NCI-H1417 treated with DMSO at 0.1 percent for 48 hours (cell line): ENCODE measurements at regions not wholly inside any gene's neighbourhood (a gene's known extent, or its start where the extent isn't known, plus 50 kb on each side); places are given as distances from the start of the nearest gene placed in this dataset.

Experiments used
- DNase-seq: peaks from one replicate; lab custom pipeline; 2025; lab: John Stamatoyannopoulos, UW

DNA sequence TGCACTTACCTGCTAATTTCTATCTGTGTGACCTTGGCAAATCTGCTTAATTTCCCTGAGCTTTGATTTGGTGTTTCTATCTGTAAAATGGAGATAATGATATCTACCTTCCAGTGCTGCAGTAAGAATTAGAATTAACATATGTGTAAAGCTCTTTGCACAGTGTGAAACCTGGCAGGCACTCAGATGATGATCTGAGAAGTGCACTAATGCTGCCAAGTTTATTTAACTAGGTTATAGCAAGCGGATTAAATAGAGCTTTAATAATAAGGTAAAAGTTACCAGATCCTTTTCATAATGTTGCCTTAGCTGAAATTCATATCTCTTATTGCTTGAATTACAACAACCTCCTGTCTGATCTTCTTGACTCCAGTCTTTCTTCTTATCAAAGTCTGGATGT, 315.3 kb upstream of the CD180 start:
- no peak for DNase-seq

DNA sequence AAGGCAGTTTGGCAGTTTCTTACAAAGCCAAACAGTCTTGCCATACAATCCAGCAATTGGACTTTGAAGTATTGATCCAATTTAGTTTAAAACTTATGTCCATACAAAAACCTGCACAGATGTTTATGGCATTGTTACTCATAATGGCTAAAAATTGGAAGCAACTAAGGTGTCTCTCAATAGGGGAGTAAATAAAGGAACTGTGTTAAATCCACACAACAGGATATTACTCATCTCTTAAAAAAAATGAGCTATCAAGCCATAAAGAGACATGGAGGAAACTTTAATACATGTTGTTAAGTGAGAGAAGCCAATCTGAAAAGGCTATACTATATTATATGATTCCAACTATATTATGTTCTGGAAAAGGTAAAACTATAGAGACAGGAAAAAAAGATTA, 313.6 kb upstream of the CD180 start:
- DNase-seq: no peak

DNA sequence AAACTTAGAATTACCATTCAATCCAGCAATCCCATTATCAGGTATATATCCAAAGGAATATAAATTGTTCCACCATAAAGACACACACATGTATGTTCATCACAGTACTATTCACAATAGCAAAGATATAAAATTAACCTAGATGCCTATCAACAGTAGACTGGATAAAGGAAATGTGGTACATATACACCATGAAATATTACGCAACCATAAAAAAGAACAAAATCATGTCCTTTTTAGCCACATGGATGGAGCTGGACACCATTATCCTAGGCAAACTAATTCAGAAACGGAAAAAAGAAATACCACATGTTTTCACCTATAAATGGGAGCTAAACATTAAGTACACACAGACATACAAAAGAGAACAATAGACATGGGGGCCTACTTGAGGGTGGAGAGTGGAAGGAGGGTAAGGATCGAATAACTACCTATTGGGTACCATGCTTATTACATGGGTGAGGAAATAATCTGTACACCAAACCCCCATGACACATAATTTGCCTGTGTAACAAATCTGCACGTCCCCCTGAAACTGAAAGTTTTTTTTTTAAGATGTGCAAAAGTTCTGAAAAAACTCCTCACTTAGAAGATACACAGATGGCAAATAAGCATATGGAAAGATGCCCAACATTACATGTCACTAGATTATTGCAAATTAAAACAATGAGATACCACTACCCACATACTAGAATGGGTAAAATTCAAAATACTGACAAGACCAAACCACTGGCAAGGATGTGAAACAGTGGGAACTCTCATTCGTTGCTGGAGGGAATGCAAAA, 313.0 kb upstream of the CD180 start:
- no peak for DNase-seq

DNA sequence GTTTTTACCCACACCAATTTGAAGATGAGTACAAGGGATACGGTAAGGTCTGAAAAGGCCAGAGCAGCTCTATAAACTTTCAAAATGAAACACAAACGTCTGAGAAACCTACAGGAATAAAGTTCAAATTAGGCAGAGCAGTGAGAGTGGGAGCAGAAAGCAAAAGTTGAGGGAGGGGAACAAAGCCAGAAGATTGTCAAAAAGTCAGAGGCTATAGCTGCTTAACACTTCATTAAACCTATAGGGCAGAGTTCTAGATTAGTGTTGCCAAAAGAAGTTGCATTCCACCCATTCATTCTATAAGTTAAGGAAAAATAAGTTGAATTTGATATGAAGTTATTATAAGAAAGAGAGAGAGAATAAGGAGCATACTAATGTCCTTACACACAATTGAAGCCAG, 309.6 kb upstream of the CD180 start:
- no peak for DNase-seq

DNA sequence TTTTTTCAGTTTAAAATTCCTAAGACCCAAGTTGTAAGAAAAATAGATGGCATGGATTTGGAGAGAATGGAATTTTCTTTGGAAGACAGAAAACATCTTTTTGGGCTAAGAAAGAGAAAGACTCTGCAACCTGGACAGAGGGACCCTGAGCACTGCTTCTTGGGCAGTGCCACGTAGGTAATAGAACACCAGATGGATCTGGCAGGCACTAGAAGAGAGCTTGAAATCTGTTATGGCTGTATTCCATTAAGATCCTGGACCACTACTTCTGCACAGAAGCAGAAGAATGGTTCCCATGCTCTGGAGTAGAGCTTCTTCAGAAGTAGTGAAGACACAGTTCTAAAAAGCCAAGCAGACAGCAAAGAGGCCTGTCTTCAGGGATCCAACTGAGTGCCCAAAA, 306.4 kb upstream of the CD180 start:
- no peak for DNase-seq

DNA sequence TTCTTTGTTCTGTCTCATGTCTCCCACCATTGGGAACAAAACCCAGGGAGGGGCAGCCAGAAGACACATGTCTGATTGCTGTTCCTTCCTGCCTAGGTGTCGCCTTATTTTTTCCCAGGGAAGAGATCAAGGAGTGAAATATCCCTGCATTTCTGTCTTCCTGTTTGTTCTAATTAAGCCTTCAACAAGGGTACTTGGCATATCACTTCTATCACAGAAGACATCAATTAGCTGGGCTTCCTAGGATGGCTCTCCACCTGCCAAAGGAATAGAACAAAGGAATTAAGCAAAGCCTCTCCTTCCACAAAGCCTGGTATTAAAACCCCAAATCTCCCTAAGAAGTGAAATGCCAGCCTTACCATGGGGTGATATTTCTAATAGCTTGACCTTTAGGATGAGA, 299.5 kb upstream of the CD180 start:
- no peak for DNase-seq

DNA sequence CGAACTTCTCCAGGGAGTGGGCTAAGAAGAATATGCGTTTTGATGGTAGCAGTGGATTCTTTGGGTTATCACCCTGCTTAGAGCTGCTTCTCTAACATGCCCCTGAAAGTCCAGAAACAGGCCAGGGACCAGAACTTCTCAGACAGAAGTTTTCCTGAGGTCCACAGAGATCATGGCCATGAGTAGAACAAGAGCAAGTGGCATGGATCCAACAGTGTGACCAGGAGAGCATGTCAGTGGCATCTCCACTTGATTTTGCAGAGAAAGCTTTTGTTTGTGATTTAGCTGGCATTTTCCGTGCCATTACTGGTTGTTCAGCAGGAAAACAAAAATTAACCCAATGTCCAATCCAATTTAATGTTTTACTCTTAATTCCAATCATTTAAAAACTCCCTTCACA, 298.5 kb upstream of the CD180 start:
- no peak for DNase-seq

DNA sequence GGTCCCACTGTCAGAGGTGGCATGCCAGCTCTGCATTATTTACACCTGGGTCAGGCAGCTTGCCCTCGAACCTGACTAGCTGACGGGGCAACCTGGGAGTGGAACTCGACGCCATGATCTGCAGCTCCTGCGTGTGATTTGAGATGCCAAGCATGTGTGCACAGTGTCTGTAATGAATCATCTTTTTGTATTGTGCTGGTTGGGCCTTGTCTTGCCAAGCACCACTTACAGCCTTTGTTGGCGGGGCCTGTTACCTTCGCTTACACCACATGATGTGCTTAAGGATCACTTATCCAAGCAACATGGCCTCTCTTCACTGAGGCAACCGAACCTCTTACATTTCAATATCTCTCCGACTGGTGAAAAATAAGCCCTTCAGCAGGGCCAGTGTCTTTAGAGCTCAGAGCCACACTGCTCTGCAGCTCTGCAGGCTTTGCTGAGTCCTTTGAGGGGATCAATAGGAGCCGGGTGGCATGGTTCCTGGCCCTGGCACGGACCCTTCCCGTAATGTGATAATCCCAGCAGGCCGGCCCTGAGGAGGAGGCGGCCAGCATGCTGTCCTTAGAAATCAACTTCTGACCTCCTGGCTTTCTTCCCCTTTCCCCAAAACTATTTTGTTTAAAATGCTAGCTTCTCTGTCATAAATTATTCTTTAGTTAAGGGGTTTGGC, 297.7 kb upstream of the CD180 start:
- no peak for DNase-seq

DNA sequence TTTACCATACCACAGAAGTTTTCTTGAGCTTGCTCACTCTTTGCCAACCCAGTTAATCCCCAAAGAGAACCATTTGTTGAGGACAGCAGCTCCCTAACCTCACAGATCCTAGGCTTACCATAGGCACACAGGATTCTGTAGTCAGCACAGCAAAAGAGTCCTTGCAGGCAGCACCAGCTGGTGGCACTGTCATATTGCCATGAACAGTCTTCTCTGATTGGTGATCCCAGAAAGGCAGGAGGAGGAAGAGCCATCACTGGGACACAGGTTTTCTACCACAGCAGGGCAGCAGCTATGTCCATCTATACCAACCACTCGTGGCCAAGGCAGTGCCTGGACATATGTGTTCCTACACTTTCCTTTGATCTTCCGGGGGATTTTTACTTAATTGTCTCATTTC, 297.1 kb upstream of the CD180 start:
- DNase-seq: no peak

DNA sequence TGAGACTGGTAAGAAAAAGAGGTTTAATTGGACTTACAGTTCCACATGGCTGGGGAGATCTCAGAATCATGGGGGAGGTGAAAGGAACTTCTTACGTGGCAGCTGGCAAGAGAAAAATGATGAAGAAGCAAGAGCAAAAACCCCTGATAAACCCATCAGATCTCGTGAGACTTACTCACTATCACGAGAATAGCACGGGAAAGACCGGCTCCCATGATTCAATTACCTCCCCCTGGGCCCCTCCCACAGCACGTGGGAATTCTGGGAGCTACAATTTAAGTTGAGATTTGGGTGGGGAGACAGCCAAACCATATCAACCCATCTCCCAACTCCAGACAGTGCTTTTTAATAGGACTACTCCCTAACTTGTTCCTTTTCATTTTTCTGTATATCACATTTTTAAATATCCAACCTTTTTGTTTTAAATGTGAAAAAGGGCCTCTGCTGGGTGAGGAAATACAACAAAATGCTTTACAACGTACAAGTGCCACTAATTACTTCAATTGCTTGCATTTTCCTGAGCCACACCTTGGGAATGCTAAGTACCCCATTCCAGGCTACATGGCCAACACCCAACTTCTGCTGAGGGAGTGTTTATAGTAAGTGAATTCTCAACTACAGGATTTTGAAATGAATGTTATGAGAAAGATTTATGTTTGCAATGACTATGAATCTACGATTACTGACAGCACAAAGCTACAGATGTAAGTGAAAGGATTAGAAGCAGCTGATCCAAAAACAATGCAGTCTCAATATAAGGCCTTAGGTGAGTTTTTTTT, 294.1 kb upstream of the CD180 start:
- DNase-seq: no peak

DNA sequence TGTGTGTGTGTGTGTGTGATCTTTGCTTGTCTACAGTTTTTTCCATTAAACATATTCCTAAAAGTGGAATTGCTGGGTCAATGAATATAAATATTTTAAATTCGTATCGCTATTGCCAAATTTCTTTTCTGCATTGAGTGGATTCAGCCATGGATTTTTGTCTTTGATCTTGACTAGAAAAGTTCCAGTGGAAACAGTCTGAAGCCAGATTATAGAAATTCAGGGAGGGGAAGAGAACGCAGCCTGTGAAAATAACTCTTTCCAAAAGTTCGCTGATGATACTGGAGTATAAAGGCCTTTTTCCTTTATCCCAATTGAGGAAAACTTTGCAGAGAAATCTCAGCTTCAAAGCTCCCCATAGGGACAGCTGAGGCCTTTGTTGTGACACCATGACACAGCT, 292.3 kb upstream of the CD180 start:
- no peak for DNase-seq

DNA sequence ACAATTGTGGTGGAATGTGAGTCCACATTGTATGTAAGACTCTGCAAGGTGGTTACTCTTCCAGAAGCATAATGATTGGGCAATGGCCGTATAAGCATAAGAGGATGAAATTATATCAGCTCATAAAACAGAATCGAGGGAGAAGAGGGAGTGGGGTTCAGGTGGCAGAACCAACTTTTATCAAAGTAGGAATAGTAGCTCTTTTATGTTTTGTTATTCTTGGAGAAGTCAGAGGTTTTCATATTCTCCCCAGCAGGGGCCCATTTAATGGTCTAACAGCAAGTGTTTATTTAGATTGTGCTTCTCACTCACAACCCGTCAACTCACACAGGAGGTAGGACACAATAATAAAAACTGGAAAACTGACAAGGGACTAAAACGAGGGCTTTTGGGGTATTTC, 291.3 kb upstream of the CD180 start:
- no peak for DNase-seq

DNA sequence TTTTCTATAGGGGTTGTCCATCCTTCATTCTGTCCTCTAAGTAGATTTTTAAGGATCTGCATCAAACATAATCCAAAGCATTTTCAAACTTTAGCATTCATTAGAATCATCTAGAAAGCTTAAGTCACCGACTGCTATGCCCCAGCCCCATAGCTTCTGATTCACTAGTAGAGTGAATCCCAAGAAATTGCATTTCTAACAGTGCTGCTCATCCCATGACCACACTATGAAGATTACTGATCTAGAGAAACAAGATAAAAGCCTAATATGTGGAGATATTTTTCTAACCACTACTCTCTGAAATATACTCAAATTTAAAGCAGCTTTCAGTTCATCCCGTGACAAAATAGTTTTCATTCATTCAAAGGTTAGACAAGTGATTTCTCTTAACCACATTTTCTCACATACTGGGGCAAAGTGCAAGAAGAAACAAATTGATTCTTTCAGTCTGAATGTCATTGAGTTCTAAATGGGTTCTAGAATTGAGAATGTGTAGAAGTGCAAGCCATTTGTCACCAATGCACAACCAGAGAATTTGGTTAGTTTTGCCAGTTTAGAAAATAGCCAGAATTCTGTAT, 286.9 kb upstream of the CD180 start:
- DNase-seq: no peak

DNA sequence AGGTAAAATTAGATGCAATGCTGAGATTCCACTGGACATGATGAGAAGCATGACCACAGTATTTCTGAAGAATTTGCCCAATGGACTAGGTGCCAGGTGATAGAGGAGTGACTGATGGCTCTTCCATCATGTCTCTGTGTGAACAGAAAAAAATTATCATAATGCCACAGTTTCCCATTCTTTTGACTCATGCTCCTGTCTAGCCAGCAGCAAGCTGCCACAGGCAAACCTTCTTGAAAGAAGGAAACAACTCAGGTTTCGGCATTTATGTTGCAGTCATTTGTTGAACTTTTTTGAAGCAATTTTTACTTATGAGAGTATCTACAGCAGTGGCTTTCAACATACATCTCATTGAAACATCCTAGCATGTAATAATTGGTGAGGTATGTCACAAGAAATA, 284.8 kb upstream of the CD180 start:
- DNase-seq: no peak

DNA sequence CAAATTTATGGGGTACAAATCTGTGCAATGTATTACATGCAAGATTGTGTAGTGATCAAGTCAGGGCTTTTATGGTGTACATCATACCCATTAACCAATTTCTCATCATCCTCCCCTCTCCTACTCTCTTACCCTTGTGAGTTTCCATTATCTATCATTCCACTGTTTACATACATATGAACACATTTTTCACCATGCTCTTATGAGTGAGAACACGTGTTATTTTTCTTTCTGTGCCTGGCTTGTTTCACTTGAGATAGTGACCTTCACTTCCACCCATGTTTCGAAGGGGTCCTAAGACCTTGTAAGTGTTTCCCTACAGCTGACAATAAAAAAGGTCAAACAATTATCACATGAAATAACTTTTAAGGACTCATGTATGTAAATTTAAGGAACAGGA, 281.7 kb upstream of the CD180 start:
- no peak for DNase-seq

DNA sequence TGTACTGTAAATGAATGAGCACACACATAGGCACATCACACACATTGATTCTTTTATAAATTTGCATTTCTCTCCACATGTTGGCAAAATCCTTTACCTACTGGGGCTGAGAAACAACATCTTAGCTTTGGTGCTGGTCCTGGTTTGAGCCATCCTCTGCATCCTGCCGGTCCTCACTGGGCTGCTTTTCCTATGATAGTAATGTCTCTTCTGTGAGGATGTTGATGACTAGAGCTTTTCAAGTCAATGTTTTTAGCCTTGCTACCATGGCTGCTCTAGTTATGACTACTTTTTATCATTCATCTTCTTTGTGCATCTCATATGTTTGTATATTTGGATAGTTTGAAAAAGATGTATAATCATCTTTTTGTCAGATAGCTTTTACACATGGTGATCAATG, 280.4 kb upstream of the CD180 start:
- no peak for DNase-seq

DNA sequence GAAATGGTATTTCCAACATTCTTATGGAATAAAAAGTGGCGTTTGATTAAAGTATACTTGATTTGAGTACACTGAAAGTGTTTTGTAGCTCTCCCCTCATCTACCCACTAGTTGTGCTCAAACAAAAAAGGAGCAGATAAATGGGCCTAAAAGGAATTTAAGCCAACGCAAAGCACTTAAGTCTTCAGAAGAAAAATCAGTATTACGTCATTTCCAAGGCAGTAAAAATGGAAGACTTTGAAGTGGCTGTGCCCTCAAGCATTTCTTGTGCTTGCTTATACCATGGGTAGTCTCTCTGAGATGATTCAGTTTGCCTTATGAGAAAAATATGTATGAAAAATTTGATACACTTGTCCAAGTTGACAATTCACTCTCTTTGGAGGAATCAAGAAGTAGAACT, 279.9 kb upstream of the CD180 start:
- no peak for DNase-seq

DNA sequence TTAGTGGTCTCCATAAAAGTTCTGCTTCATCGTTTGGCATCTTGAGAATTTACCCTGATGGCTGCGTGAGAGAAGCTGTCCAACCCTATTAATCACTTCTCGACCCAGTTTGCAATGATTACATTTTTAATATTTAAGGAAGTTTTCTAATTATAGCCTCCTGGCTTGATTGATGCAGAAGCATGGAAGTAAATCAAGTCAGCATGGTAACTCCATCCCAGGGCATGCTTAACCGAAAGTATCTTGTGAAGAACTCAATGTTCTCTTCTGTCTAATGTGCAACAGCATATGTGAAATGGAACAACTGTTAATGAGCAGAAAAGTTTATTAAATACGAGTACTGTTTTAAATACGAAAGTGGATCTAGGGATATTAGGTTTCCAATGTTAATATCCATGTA, 278.9 kb upstream of the CD180 start:
- DNase-seq: no peak

DNA sequence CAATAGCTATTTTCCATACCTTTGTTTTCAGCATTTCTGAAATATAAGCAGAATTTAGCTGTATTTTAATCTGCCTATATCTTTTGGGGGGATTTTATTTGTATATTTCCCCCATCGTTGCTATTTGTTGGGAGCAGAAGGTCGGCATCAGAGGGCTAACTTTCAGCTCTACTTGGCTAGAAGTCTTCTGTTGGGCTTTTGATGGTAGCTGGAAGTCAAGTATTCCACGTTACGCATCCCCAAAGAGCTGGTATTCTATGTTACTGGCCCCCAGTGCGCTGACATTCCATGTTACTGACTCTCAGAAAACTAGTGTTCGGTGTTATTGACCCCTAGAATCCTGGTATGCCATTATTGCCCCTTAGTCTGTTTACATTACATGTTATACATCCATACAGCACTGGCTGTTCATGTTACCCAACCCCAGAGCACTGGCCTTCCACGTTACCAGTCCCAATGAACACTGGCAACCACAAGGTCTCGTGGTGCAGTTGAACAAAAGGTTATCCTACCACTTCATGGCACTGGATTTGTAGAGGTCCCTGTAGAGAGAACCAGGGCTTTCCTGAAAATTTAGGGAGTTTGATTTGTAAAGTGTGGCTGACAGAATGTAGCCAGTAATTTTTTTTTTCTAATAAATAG, 278.1 kb upstream of the CD180 start:
- DNase-seq: no peak

DNA sequence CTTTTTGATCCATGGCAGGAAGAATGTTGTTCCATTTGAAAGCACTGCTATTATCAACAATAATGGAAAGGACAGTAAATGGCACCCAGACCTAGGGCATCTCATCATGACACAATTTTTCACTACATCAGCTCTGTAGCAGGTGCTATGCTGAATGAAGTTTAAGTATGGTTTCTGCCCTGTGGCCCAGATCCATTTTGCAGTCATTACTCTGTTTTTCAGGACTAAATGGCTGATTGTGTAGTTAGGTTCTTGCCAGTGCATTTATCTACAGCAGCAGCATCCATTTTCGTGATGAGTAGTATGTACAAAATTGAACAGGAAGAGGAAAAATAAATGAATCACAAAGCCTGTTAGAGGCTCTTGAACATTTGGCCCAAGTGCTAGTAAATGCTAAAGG, 270.5 kb upstream of the CD180 start:
- no peak for DNase-seq

DNA sequence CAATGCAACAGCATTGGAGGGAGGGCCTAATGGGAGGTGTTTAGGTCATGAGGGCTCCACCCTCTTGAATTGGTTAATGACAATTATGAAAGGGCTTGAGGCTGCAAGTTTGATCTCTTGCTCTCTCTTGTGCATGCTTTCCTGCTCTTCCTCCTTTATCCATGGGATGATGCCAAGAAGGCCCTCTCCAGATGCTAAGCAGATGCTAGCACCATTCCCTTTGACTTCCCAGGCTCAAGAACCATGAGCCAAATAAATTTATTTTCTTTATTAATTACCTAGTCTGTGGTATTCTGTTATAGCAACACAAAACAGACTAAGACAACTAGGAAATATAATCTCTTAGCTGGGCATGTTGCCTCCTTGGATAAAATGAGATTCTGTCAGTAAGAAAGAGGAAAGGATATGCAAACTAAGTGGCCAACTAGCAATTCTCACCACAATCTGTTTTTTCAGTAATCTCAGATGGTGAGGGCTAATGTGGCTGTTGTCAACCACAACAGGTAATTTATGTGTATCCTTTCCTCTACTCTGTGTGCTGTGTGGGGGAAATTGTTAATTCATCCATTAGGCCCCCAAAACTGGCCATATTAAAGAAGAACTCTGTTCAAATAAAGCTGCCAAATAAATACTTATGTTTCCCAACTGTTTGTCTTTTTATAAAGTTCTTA, 269.1 kb upstream of the CD180 start:
- DNase-seq: no peak

DNA sequence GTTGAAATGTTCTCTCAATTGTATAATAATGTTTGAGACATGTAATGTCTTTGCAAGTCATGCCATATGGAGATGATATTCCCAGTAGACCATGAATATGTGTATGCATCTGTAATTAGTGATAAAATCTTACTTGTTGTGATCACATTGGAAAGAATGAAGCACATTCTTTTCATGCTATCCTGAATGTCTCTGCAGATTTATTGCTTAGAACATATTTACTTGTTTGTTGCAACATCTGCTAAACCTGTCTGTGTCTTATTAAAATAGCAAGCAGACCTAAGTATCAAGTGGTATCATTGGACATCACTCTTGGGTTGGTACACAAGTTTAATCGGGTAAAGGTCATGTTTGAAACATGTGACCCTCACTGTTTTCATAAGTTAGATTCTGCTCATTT, 265.5 kb upstream of the CD180 start:
- no peak for DNase-seq
